Stimulated activated naive B cell treated with anti-CD40 and anti-IgM and Interleukin-4, amounts not matched to agents 10 μg/mL and 1 μg/mL and 100 μg/mL, for 72 hours (primary cell): ENCODE measurements at regions not wholly inside any gene's neighbourhood (a gene's known extent, or its start where the extent isn't known, plus 50 kb on each side); places are given as distances from the start of the nearest gene placed in this dataset.
A peak's percentile ranks its signal among the peaks of the same experiment; 100 is the strongest.
"Not testable (repeated sequence)": the region's sequence is repeated elsewhere in the genome, so short reads cannot be mapped to it uniquely, and the experiment has no call there.

Experiments
- ATAC-seq, 2 donors: fragments of 150-1000 bp; cut with Tn5 transposase; replicated peaks; 2 replicates each; pipeline ENCODE4 v1.10.0; 2021; ENCODE audit warnings: moderate library complexity in 1 of 2
- DNase-seq: peaks from one replicate; pipeline ENCODE4 v3.0.0; 2021
- H3K27ac Mint-ChIP-seq: one replicate; pipeline ENCODE4 v1.8.0; 2022; ENCODE audit warnings: mild to moderate bottlenecking, mixed read lengths
- H3K27me3 Mint-ChIP-seq, 2 donors: one replicate each; pipeline ENCODE4 v1.8.0; 2022; ENCODE audit warnings: mixed read lengths in 2 of 2
- H3K36me3 Mint-ChIP-seq, 2 donors: one replicate each; pipeline ENCODE4 v1.8.0; 2022; ENCODE audit warnings: mixed read lengths in 2 of 2, mild to moderate bottlenecking in 1 of 2
- H3K4me1 Mint-ChIP-seq, 2 donors: one replicate each; pipeline ENCODE4 v1.8.0; 2022; ENCODE audit warnings: mixed read lengths in 2 of 2, mild to moderate bottlenecking in 1 of 2
- H3K4me3 Mint-ChIP-seq, 2 donors: one replicate each; pipeline ENCODE4 v1.8.0; 2022; ENCODE audit warnings: mild to moderate bottlenecking in 2 of 2, mixed read lengths in 2 of 2, moderate library complexity in 1 of 2
- H3K9me3 Mint-ChIP-seq, 2 donors: one replicate each; pipeline ENCODE4 v1.8.0; 2022; ENCODE audit warnings: mixed read lengths in 2 of 2, mild to moderate bottlenecking in 1 of 2

- not testable (repeated sequence) for H3K27me3 Mint-ChIP-seq, H3K4me3 Mint-ChIP-seq, ATAC-seq, DNase-seq, H3K36me3 Mint-ChIP-seq, H3K27ac Mint-ChIP-seq, H3K9me3 Mint-ChIP-seq
- peaks cover 2 to 12% of the 10 kb centered on the region in 2 donors for H3K4me1 Mint-ChIP-seq
Observed at GRCh38 chr2:63739180-63739579, 102.5 kb upstream of the UGP2 start.

GRCh38 chr2:63740020-63740419 is 101.7 kb upstream of the UGP2 start:
- Mint-ChIP-seq H3K27ac (no peak overlapping the region), H3K36me3 (no peaks in the 10 kb centered on the region), H3K4me3 (no peak overlapping the region), H3K9me3 (no peaks in the 10 kb centered on the region), H3K4me1 (peaks cover 2 to 12% of the 10 kb centered on the region in 2 donors), H3K27me3 (no peaks in the 10 kb centered on the region)
- ATAC-seq, result no peak
- DNase-seq, result no peak

GRCh38 chr2:63740943-63741342 is 100.8 kb upstream of the UGP2 start:
- Mint-ChIP-seq H3K36me3 (no peaks in the 10 kb centered on the region), H3K4me3 (no peak overlapping the region), H3K4me1 (peaks cover 2 to 10% of the 10 kb centered on the region in 2 donors), H3K27ac (no peak overlapping the region), H3K27me3 (no peaks in the 10 kb centered on the region), H3K9me3 (no peaks in the 10 kb centered on the region)
- ATAC-seq, result no peak
- no peak for DNase-seq

GRCh38 chr2:63741884-63742579 is 99.7 kb upstream of the UGP2 start:
- H3K4me3 Mint-ChIP-seq, result no peak overlapping the region
- H3K36me3 Mint-ChIP-seq, result peaks cover 0 to 3% of the 10 kb centered on the region in 2 donors
- no peak for ATAC-seq
- H3K4me1 Mint-ChIP-seq, result peaks cover 0 to 5% of the 10 kb centered on the region in 2 donors
- peaks cover 3 to 4% of the 10 kb centered on the region in 2 donors for H3K9me3 Mint-ChIP-seq
- no peak for DNase-seq
- no peak overlapping the region for H3K27ac Mint-ChIP-seq
- H3K27me3 Mint-ChIP-seq, result no peaks in the 10 kb centered on the region

GRCh38 chr2:63742580-63742976 is 99.1 kb upstream of the UGP2 start:
- ATAC-seq (no peak), DNase-seq (no peak)
- H3K4me1 Mint-ChIP-seq, result peaks cover 0 to 5% of the 10 kb centered on the region in 2 donors
- no peak overlapping the region for H3K4me3 Mint-ChIP-seq
- no peaks in the 10 kb centered on the region for H3K27me3 Mint-ChIP-seq
- H3K27ac Mint-ChIP-seq, result no peak overlapping the region
- H3K36me3 Mint-ChIP-seq, result peaks cover 0 to 6% of the 10 kb centered on the region in 2 donors
- H3K9me3 Mint-ChIP-seq, result peaks cover 3 to 6% of the 10 kb centered on the region in 2 donors

GRCh38 chr2:63743170-63743981 is 98.3 kb upstream of the UGP2 start:
- no peak for DNase-seq
- Mint-ChIP-seq H3K9me3 (peaks cover 3 to 6% of the 10 kb centered on the region in 2 donors), H3K4me3 (no peak overlapping the region), H3K36me3 (peaks cover 0 to 6% of the 10 kb centered on the region in 2 donors), H3K27ac (no peak overlapping the region), H3K27me3 (no peaks in the 10 kb centered on the region), H3K4me1 (no peaks in the 10 kb centered on the region)
- ATAC-seq, result no peak

GRCh38 chr2:63743982-63744966 is 97.4 kb upstream of the UGP2 start:
- H3K27me3 Mint-ChIP-seq, result no peaks in the 10 kb centered on the region
- DNase-seq (no peak), ATAC-seq (peak; percentile 25 to 49)
- H3K4me3 Mint-ChIP-seq, result no peak overlapping the region
- peaks cover 0 to 6% of the 10 kb centered on the region in 2 donors for H3K36me3 Mint-ChIP-seq
- H3K9me3 Mint-ChIP-seq, result peaks cover 3 to 6% of the 10 kb centered on the region in 2 donors
- no peak overlapping the region for H3K27ac Mint-ChIP-seq
- H3K4me1 Mint-ChIP-seq, result no peaks in the 10 kb centered on the region

- not testable (repeated sequence) for H3K4me1 Mint-ChIP-seq, H3K4me3 Mint-ChIP-seq, H3K36me3 Mint-ChIP-seq, ATAC-seq, H3K9me3 Mint-ChIP-seq, DNase-seq, H3K27ac Mint-ChIP-seq, H3K27me3 Mint-ChIP-seq
Observed at GRCh38 chr2:63746548-63746947, 95.1 kb upstream of the UGP2 start.

- H3K27me3 Mint-ChIP-seq, result peaks cover 0 to 9% of the 10 kb centered on the region in 2 donors
- ATAC-seq, result no peak
- H3K36me3 Mint-ChIP-seq, result peaks cover 0 to 4% of the 10 kb centered on the region in 2 donors
- no peak overlapping the region for H3K27ac Mint-ChIP-seq
- DNase-seq, result no peak
- no peak overlapping the region for H3K4me3 Mint-ChIP-seq
- peaks cover 0 to 2% of the 10 kb centered on the region in 2 donors for H3K4me1 Mint-ChIP-seq
- peaks cover under 1 to 4% of the 10 kb centered on the region in 2 donors for H3K9me3 Mint-ChIP-seq
Observed at GRCh38 chr2:63751901-63752300, 89.8 kb upstream of the UGP2 start.

- H3K9me3 Mint-ChIP-seq, result no peaks in the 10 kb centered on the region
- DNase-seq (no peak), ATAC-seq (no peak)
- no peak overlapping the region for H3K4me3 Mint-ChIP-seq
- peaks cover 0 to 2% of the 10 kb centered on the region in 2 donors for H3K4me1 Mint-ChIP-seq
- no peaks in the 10 kb centered on the region for H3K36me3 Mint-ChIP-seq
- H3K27ac Mint-ChIP-seq, result no peak overlapping the region
- peaks cover 0 to 9% of the 10 kb centered on the region in 2 donors for H3K27me3 Mint-ChIP-seq
Observed at GRCh38 chr2:63755216-63755615, 86.5 kb upstream of the UGP2 start.

GRCh38 chr2:63755965-63756364 is 85.7 kb upstream of the UGP2 start:
- Mint-ChIP-seq H3K27ac (no peak overlapping the region), H3K4me1 (peaks cover 0 to 2% of the 10 kb centered on the region in 2 donors), H3K36me3 (no peaks in the 10 kb centered on the region), H3K4me3 (no peak overlapping the region), H3K9me3 (no peaks in the 10 kb centered on the region), H3K27me3 (peaks cover 0 to 9% of the 10 kb centered on the region in 2 donors)
- no peak for ATAC-seq
- no peak for DNase-seq

- no peaks in the 10 kb centered on the region for H3K4me1 Mint-ChIP-seq
- H3K4me3 Mint-ChIP-seq, result no peak overlapping the region
- H3K27me3 Mint-ChIP-seq, result no peaks in the 10 kb centered on the region
- H3K27ac Mint-ChIP-seq, result no peak overlapping the region
- H3K9me3 Mint-ChIP-seq, result peaks cover 0 to 2% of the 10 kb centered on the region in 2 donors
- no peak for DNase-seq
- ATAC-seq, result no peak
- H3K36me3 Mint-ChIP-seq, result no peaks in the 10 kb centered on the region
Observed at GRCh38 chr2:63763391-63763941, 78.2 kb upstream of the UGP2 start.

GRCh38 chr2:63764630-63765029 is 77.1 kb upstream of the UGP2 start:
- Mint-ChIP-seq H3K4me1 (no peaks in the 10 kb centered on the region), H3K36me3 (no peaks in the 10 kb centered on the region), H3K27ac (no peak overlapping the region), H3K9me3 (peaks cover 0 to 2% of the 10 kb centered on the region in 2 donors), H3K4me3 (no peak overlapping the region), H3K27me3 (no peaks in the 10 kb centered on the region)
- no peak for ATAC-seq
- no peak for DNase-seq

- Mint-ChIP-seq H3K27me3 (no peaks in the 10 kb centered on the region), H3K9me3 (peaks cover 0 to 2% of the 10 kb centered on the region in 2 donors), H3K27ac (no peak overlapping the region), H3K4me1 (no peaks in the 10 kb centered on the region), H3K4me3 (no peak overlapping the region), H3K36me3 (no peaks in the 10 kb centered on the region)
- ATAC-seq (no peak), DNase-seq (no peak)
Observed at GRCh38 chr2:63765117-63765516, 76.6 kb upstream of the UGP2 start.
